Suprapubic skin (tissue), 3 donors: ENCODE measurements at regions not wholly inside any gene's neighbourhood (a gene's known extent, or its start where the extent isn't known, plus 50 kb on each side); places are given as distances from the start of the nearest gene placed in this dataset.

Source experiments
- EP300 ChIP-seq: sonication (generic); formaldehyde crosslinking; IDR thresholded peaks from one replicate; pipeline ENCODE4 v1.6.1; 2017; ENCODE audit warnings: antibody characterized with exemption
- POLR2A ChIP-seq, 2 donors: fragments of 450-650 bp; IDR thresholded peaks; one replicate each; pipeline ENCODE4 v1.6.1; 2017; ENCODE audit warnings: antibody characterized with exemption in 2 of 2, mild to moderate bottlenecking in 2 of 2, moderate library complexity in 2 of 2
- TF ChIP-seq, protein P1 (sequence below), 2 donors: fragments of 200-600 bp in 1 of 2; fragments of 450-650 bp in 1 of 2; sonication (generic) in 1 of 2; IDR thresholded peaks; one replicate each; pipeline ENCODE4 v1.5.1; 2016 to 2019; ENCODE audit warnings: antibody characterized with exemption in 2 of 2, mild to moderate bottlenecking in 1 of 2, moderate library complexity in 1 of 2

DNA sequence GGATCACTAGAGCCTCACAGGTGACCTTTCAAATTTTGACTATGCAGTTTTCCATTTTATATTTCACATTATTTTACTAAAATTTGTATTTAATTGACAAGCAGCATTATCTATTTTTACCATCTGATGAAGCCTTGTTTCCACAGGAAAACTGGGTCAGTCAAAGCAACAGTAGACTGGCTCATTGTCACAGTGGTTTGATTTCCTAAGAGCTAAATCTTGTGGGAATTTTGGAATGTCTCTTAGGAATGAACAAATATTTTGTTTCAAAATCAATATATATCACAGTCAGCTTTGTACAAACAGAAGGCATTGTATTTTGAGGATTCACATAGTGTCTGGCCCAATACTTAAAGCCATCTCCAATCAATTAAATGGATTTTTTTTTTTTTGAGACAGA is 152.6 kb upstream of the RNPC3 start:
- TF ChIP-seq POLR2A (IDR thresholded peaks at IDR 0.05), result no peak
- TF ChIP-seq, protein P1, sequence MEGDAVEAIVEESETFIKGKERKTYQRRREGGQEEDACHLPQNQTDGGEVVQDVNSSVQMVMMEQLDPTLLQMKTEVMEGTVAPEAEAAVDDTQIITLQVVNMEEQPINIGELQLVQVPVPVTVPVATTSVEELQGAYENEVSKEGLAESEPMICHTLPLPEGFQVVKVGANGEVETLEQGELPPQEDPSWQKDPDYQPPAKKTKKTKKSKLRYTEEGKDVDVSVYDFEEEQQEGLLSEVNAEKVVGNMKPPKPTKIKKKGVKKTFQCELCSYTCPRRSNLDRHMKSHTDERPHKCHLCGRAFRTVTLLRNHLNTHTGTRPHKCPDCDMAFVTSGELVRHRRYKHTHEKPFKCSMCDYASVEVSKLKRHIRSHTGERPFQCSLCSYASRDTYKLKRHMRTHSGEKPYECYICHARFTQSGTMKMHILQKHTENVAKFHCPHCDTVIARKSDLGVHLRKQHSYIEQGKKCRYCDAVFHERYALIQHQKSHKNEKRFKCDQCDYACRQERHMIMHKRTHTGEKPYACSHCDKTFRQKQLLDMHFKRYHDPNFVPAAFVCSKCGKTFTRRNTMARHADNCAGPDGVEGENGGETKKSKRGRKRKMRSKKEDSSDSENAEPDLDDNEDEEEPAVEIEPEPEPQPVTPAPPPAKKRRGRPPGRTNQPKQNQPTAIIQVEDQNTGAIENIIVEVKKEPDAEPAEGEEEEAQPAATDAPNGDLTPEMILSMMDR (IDR thresholded peaks at IDR 0.05), result no peak
- TF ChIP-seq EP300, result no peak
